GM21717 (cell line): ENCODE measurements at regions not wholly inside any gene's neighbourhood (a gene's known extent, or its start where the extent isn't known, plus 50 kb on each side); places are given as distances from the start of the nearest gene placed in this dataset.

Experiments used
- ATAC-seq: cut with Tn5 transposase; IDR thresholded peaks from one replicate; pipeline ENCODE4 v1.9.1; 2021; ENCODE audit warnings: mild to moderate bottlenecking, moderate library complexity; ENCODE audit not compliant: unreplicated experiment

DNA sequence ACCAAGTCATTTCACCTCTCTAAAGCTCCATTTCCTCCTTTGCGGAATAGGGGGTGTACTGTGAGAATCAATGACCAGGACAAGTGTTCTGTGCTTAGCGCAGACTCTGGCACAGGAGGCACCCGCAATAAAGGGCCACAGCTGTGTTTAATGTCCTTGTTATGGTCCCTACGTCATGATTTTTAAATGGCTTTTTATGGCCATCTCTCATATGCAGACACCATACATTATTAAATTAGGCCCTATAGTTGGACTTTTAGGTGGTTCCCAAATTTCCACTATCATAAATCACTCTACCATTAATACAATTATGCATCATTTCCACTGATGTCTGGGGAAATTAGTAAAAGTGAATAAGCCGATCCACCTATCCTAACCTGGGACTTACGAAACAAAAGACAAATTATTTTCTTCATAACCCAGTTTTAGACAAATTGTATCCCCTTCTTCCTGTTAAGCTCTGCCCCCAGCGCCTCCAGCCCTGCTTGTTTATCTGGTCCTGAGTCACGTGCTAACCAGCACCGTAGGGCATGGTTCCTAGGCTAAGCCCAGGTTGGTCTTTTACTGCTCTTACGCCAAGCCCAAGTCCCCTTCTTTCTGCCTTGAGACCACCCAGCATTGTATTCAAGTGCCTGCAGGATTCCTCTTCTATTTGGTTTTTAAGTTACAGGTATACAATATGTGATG, 278.3 kb downstream of the SHQ1 start:
- no peak for ATAC-seq

DNA sequence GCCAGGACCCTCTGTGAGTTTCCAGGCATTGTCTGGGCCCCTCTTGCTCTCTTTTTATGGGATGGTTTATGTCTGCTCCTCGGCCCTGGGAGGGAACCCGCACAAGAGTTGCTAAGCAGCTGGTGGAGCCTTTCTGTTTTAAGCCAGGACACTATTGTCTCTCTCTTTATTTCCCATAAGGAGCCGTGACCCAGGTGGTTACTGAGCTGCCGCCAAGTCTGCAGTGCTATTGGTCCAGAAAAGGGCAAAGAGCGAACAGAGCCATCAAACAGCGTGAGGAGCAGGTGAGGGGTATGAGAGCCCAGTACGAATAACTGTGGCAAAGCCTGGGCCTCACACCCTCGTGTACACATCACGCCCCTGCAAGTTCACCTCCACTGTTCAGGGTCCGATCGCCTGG, 280.2 kb downstream of the SHQ1 start:
- ATAC-seq = no peak

DNA sequence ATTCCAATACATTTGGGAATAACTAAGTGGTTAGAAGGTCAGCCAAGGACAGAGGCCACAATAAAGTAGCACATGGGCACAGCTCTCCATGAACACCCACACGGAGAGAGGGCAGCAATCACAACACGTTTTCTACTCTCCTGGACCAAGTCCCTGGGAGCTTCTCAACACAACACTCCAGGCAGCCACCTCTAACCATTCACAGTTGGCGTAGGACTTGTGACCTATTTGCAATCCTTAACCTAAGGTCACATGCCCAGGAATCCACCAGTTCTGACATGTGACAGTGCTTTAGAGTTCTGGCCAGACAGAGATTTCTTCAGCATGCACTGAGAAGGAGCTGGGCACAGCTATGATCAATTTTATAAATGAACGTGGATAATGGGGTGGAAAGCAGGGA, 280.8 kb downstream of the SHQ1 start:
- ATAC-seq = no peak

DNA sequence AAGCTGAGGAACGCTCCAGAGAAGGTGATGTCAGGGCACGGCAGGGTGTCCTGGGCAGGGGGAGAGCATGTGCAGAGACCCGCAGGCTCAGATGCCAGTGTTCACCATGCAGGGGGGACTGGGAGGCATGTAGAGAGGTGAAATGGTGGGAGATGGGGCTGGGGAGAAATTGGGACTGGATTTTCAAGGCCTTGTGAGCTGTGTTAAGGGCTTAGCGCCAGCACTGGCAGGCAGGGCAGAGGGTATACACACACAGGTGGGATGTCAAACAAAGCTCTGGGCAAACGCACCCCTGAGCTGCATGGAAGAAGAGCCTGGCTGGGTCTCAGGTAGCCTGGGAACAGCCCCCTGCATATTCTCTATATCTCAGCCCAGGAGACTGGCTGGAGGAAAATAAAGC, 282.7 kb downstream of the SHQ1 start:
- ATAC-seq = no peak

DNA sequence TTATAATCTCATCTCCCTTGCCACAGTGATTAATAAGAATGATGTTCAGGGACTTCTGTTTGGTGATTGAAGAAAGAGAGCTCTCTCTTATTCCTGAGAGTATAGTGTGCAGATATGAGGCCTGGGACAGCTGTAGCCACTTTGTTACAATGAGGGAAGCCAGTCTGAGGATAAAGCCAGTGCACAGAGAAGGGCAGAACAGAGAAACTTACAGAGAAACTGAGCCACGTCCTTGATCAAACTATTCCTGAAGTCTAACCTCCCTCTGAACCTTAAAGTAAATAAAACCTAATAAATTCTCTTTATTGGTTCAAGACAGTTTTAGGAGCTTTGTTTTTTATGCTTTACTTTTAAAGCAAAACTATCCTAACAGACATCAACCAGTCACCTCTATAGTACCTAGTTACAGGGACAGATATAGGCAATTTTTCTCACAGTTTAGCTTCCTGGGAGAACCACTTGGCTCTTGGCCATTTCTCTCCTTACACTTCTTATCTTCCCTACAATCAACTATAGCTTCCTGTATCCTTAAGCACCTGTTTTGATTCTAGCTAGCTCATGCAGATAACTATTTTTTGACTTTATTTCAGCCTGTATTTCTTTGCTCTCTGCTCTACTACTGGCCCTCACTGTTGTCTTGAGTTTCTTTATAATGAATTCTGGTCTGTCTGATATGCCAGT, 284.4 kb downstream of the SHQ1 start:
- ATAC-seq = no peak

DNA sequence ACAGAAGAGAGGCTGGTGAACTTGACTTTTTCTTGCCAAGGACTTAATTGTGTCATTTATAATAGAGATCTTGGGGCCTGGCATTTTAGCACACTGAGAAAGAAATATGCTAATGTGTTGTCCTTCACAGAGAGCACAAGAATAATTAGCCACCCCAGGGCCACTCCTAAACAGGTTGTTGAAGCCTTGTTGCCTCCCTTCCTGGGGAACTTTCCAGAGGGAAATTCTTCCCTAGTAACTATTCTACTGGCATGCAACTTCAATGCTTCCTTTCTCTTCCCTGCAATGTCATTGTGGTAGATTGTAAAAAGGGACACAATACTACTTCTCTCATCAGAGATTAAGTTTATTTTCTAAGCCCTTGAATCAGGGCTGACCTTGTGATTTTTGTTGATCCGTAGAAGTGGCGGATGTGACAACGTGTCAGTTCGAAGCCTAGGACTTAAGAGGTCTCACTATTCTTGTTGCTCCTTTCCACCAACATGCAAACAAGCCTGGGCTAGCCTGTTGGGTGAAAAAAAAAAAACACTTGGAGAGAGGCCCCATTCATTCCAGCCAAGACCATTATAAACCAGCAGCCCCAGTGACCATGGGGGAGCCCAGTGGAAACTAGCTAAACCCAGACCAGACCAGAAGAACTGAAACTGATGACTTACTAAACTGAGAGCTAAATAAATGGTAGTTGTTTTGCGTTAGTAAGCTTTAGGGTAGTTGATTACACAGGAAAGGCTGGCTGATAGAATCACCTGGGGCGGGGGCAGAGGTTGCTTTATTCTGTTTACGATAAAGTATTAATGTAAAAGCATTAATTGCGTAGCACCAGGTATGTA, 287.2 kb downstream of the SHQ1 start:
- ATAC-seq = no peak

DNA sequence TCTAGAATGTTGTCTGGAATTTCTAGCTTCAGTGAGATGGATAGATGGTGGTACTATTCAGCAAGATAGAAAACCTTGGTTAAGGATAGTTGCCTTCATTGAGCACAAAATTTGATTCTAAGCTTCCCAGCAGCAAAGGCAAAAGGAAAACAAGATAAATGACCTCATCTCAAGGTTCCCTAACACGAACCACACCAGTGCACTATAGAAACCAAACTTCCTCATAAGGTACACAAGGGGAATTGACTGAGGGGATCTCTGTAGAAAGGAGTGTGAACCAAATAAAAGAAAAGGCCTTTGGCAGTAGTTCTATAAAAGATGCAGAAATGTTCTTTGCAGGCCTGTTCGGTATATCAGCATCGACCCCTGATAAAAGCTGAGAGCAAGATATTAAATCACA, 288.9 kb downstream of the SHQ1 start:
- no peak for ATAC-seq

DNA sequence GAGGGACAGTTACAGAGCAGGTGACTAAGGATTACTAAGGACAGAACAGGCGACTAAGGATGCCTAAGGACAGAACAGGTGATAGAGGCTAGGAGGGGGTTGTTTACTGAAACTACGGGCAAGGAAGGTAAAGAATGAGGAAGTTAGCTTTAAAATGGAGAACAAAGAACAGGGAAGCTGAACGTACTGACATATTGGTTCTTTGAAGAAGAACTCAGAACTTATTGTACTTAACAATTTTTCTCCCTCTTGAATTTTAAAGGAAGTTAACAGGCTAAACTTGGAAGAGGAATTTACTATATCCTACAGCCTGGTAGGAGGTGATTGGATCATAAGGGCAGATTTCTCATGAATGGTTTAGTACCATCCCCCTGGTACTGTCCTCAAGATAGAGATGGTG, 290.2 kb downstream of the SHQ1 start:
- ATAC-seq = no peak

DNA sequence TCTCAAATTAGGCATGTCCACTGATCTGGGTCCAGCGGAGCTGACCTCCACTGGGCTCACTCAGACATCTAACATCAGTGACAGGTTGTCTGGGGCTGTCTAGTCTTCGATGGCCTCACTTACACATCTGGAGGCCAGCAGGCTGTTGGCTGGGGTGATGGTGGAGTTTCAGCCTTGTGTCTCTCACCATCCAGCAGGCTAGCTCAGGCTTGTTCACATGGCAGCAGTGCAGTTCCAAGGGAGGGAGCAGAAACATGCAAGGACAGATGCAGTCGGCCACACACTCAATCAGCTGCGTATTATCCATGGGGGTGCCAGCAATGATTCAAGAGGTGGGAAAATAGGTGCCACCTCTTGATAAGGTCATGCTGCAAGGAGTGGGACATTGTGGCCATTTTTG, 292.5 kb downstream of the SHQ1 start:
- no peak for ATAC-seq

DNA sequence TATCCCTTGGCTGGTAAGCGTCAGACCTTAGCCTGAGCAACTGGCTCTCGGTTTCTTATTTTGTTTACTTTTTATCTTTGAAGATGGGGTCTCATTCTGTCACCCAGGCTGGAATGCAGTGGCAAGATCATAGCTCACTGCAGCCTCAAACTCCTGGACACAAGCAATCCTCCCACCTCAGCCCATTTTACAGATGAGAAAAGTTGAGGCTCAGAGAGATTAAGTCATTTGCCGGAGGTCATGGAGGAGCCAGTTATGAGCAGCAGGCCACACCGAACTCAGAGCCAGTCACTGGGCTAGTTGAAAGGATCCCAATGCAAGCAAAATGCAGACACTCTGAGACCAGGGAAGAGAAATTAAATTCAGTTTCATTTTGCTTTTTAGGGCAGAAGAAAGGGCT, 293.6 kb downstream of the SHQ1 start:
- ATAC-seq = no peak

DNA sequence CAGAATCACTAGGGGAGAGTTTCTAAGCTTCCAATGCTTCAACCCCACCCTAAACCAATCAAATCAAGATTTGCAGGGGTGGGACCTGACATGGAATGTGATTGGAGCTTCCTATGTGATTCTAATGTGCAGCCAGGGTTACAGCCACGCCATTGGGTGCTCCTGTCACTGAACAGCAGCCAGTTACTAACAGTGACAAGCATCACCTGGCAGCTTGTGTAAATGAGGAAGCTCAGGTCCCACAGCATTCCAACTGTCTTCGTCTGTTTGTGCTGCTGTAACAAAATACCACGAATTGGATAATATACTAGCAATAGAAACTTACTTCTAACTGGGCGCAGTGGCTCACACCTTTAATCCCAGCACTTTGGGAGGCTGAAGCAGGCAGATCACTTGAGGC, 294.9 kb downstream of the SHQ1 start:
- ATAC-seq = no peak

DNA sequence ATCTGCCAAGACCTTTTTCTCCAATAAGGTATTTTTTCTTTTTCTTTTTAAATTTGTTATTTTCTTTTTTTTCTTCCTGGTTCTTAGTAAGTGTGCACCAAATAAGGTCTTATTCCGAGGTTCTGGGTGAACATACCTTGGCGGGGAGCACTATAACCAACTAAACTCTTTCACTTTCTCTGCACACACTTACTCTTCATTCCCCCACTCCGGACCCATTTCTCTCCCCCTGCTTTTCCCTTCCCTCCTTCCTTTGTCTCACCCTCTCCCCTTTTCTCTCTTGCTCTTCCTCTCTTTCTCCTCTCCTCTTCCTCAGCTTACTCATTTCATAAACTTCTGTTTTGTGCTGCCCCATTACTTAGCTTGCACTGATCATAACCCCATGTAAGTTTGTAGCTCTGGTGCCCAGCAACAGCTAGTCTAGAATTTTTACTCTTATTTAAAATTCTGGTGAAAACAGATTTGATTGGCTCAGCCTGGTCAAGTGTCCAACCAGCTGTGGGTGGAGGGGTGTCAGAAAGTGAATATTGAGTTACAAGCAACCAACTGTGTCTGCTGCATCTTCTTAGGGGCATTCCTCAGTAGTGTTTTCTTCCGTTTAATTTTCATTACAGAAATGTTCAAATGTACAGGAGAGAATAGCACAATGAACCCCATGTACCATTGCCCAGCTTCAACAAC, 297.5 kb downstream of the SHQ1 start:
- no peak for ATAC-seq

DNA sequence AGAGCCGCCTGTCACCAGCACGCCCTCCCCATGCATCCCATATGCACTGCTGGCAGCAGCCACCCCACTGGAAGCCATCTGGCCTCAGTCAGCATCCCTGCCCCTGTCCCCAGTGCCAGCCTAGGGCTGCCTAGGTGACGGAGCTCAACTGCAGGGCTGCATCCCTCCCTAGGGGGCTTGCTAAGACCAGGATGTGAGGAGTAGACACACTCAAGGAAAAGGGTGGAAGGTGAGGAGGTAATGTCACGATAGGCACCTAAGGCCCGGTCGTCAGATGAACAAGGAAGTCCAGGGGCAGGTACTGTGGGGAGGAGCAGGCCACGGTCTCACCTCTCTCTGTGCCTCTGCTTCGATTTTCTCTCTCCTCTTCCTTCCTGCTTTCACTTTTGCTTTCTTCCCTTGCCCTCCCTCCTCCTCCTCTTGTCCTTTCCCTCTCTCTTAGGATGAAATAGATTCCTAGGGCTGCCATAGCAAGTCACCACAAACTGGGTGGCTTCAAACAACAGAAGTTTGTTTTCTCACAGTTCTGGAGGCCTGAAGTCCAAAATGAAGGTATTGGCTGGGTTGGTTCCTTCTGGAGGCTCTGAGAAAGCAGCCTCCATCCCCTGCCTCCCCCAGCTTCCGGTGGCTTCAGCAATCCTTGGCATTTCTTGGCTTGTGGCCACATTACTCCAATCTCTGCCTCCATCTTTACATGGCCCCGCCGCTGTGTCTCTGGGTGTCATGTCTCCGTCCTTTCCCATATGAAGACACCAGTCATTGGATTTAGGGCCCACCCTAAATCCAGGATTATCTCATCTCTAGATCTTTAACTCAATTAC, 298.3 kb downstream of the SHQ1 start:
- ATAC-seq = no peak

DNA sequence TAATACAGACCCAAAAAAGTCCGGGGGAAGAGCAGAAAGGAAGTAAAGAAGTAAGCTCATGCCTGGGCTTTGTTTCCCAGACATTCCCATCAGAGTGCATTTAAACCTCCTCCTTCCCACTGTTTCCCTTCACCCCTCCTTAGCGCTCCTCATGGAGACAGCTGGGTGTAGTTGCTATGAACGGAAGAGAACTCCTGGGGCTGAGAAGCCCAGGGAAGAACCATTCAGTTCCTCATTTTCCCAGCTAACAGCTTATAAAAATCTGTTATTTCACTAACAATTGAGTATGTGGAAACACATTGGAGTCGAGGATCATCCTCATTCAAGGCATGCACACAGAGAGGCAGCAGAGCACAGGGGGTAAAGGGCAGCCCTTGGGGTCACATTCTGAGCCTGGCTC, 299.3 kb downstream of the SHQ1 start:
- no peak for ATAC-seq

DNA sequence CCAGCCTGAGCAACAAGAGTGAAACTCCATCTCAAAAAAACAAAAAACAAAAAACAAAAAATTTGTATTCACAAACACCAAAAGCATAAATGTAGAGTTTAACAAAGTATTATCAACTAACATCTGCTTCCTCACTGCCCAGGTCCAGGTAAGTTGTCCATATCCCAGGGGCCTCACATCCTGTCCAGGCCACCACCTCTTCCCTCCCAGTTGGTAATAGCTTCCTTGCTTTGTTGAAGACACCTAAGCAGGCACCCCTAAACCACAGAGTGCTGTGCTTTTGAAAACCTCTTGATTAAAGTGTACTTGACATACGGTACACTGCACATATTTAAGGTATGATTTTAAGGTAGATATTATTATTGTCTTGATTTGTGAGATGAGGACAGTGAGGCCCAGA, 299.8 kb downstream of the SHQ1 start:
- ATAC-seq = no peak

DNA sequence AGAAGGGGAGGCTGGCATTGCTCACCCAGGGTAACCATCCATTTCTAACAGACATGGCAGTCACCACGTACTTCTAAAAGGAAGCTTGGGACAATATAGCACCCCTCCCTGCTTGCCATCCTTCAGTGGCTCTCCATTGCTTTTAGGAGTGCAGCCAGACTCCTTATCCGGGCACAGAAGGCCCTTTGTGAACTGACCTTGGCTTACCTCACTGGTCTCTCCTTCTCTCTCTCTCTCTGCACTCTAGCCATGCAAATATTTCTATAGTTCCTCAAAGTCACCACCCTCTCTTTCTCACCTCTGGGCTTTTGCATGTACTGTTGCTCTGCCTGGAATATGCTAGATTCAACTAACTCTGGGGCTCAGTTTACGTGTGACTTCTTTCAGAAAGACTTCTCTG, 301.1 kb downstream of the SHQ1 start:
- no peak for ATAC-seq

DNA sequence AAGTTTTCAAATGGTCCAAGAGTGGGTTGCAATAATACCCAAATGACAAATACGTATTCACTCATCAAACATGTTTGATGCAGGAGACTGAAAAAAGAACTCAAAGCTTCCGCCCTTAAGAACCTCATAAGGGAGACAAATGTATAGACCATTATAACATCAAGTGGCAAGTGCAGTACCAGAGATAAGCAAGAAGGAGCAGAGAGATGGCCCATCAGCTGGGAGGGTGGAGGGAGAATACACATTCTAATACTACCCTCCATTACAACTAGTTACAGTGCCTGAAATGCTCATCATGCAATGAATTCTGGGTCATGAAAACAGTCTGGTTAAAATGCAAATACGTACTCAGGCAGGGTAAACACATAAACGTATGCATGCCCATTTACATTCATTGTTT, 304.0 kb downstream of the SHQ1 start:
- no peak for ATAC-seq

DNA sequence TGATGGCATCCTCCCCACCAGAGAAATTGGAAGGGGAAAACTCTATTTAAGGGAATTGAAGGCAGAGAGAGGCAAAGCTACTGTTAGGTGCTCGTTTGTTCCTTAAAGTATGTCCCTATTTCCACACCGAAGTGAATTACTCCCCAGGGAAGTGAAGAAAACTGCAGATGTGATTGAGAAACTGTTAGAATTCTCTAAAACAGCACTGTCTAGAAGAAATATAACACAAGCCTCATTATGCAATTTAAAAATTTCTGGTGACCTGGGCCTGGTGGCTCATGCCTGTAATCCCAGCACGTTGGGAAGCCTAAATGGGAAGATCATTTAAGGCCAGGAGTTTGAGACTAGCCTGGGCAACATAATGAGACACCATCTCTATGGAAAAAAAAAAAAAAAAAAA, 305.0 kb downstream of the SHQ1 start:
- no peak for ATAC-seq

DNA sequence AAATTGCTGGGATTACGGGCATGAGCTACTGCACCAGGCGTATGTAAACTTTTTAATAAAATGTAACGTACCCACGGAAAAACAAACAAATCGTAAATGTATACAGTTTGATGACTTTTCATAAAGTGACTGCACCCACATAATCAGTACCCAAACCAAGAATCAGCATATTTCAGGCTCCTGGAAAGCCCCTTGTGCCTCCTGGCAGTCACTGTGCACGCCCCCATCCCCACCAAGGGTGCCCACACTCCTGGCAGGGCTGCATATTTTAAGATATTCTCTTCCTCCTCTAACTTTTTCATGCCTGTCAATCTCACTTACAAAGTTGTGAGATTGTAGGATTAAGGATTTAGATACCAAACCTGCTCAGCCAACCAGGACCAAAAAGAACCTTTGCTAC, 305.5 kb downstream of the SHQ1 start:
- ATAC-seq = no peak

DNA sequence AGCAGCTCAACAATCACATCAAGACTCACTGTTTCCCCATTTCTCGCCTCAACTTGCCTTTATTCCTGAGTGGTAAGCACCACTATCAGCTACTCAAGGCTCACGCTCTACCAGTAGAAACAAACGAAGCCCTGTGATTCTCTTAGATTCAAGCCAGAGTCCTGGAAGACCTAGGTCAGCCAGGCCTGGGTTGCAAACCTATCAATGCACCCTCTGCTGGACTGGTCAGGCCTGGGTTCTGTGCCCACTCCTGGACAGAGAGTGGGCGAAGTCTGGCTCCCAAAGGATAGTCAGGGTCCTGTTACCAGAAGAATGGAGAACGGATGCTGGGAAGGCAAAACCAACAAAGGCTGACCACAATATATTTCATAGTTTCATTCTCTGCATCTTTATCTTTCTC, 308.4 kb downstream of the SHQ1 start:
- ATAC-seq = no peak
